ENCODE measurements at regions not wholly inside any gene's neighbourhood (a gene's known extent, or its start where the extent isn't known, plus 50 kb on each side); places are given as distances from the start of the nearest gene placed in this dataset.

- TF ChIP-seq TEAD4 (IDR thresholded peaks at IDR 0.05) (no peak), EGR1 (IDR thresholded peaks at IDR 0.05) (no peak), ZBTB7A (IDR thresholded peaks at IDR 0.05; ENCODE audit: low read depth) (no peak), TCF12 (IDR thresholded peaks at IDR 0.05; ENCODE audit: low read depth) (no peak), EP300 (IDR thresholded peaks at IDR 0.05; ENCODE audit: borderline replicate concordance) (no peak), RAD21 (IDR thresholded peaks at IDR 0.05; ENCODE audit: low read depth) (no peak), CEBPB (IDR thresholded peaks at IDR 0.05) (no peak)
- TF ChIP-seq, protein P1, sequence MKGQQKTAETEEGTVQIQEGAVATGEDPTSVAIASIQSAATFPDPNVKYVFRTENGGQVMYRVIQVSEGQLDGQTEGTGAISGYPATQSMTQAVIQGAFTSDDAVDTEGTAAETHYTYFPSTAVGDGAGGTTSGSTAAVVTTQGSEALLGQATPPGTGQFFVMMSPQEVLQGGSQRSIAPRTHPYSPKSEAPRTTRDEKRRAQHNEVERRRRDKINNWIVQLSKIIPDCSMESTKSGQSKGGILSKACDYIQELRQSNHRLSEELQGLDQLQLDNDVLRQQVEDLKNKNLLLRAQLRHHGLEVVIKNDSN (IDR thresholded peaks at IDR 0.05): no peak
- TF ChIP-seq, protein P2, sequence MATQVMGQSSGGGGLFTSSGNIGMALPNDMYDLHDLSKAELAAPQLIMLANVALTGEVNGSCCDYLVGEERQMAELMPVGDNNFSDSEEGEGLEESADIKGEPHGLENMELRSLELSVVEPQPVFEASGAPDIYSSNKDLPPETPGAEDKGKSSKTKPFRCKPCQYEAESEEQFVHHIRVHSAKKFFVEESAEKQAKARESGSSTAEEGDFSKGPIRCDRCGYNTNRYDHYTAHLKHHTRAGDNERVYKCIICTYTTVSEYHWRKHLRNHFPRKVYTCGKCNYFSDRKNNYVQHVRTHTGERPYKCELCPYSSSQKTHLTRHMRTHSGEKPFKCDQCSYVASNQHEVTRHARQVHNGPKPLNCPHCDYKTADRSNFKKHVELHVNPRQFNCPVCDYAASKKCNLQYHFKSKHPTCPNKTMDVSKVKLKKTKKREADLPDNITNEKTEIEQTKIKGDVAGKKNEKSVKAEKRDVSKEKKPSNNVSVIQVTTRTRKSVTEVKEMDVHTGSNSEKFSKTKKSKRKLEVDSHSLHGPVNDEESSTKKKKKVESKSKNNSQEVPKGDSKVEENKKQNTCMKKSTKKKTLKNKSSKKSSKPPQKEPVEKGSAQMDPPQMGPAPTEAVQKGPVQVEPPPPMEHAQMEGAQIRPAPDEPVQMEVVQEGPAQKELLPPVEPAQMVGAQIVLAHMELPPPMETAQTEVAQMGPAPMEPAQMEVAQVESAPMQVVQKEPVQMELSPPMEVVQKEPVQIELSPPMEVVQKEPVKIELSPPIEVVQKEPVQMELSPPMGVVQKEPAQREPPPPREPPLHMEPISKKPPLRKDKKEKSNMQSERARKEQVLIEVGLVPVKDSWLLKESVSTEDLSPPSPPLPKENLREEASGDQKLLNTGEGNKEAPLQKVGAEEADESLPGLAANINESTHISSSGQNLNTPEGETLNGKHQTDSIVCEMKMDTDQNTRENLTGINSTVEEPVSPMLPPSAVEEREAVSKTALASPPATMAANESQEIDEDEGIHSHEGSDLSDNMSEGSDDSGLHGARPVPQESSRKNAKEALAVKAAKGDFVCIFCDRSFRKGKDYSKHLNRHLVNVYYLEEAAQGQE (IDR thresholded peaks at IDR 0.05; ENCODE audit: low read depth): no peak
- TF ChIP-seq, protein P3, sequence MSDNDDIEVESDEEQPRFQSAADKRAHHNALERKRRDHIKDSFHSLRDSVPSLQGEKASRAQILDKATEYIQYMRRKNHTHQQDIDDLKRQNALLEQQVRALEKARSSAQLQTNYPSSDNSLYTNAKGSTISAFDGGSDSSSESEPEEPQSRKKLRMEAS (IDR thresholded peaks at IDR 0.05): no peak
These were observed 148.3 kb downstream of the ENC1 start for GRCh38 chr5:74492230-74492629.

GRCh38 chr5:74491586-74491985 is 148.9 kb downstream of the ENC1 start:
- TF ChIP-seq, protein P2 (IDR thresholded peaks at IDR 0.05; ENCODE audit: low read depth): no peak
- TF ChIP-seq NFIC (IDR thresholded peaks at IDR 0.05): no peak
- no peak for TF ChIP-seq FOXM1 (IDR thresholded peaks at IDR 0.05; ENCODE audit: borderline replicate concordance, low read depth)

DNA sequence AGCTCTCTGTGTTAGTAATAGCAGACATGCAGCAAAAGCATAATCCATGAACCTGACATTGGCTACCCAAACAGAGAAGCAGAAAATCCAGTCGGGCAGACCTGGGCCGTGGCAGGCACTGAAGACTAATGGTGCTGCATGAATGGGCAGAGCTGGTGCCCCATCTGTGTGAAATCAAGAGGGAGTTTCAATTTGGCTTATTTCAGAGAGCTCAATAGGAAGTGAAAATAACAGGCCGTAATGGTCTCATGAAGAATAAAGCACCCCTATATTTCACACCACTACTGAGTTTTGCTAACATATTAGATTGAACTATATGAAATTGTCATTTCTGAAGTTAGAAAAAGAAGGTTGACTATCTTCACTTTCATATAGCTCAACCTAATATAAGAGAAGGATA is 149.7 kb downstream of the ENC1 start:
- TF ChIP-seq CEBPB (IDR thresholded peaks at IDR 0.05): no peak

- no peak for TF ChIP-seq CREB1 (IDR thresholded peaks at IDR 0.05; ENCODE audit: low read depth)
- TF ChIP-seq, protein P2 (IDR thresholded peaks at IDR 0.05; ENCODE audit: low read depth): no peak
- TF ChIP-seq NFIC (IDR thresholded peaks at IDR 0.05): no peak
- no peak for TF ChIP-seq TAF1 (IDR thresholded peaks at IDR 0.05; ENCODE audit: low read depth)
- TF ChIP-seq RAD21 (IDR thresholded peaks at IDR 0.05; ENCODE audit: low read depth): no peak
- TF ChIP-seq YY1 (IDR thresholded peaks at IDR 0.05; ENCODE audit: low read depth): no peak
- no peak for TF ChIP-seq TEAD4 (IDR thresholded peaks at IDR 0.05)
- no peak for TF ChIP-seq EP300 (IDR thresholded peaks at IDR 0.05; ENCODE audit: borderline replicate concordance)
- no peak for TF ChIP-seq FOXM1 (IDR thresholded peaks at IDR 0.05; ENCODE audit: borderline replicate concordance, low read depth)
- TF ChIP-seq, protein P3 (IDR thresholded peaks at IDR 0.05): no peak
- TF ChIP-seq CEBPB (IDR thresholded peaks at IDR 0.05): no peak
- TF ChIP-seq, protein P1 (IDR thresholded peaks at IDR 0.05): no peak
- no peak for TF ChIP-seq ZBTB7A (IDR thresholded peaks at IDR 0.05; ENCODE audit: low read depth)
- no peak for TF ChIP-seq TCF12 (IDR thresholded peaks at IDR 0.05; ENCODE audit: low read depth)
- no peak for TF ChIP-seq EGR1 (IDR thresholded peaks at IDR 0.05)
These were observed 157.5 kb downstream of the ENC1 start for GRCh38 chr5:74482990-74483389.

DNA sequence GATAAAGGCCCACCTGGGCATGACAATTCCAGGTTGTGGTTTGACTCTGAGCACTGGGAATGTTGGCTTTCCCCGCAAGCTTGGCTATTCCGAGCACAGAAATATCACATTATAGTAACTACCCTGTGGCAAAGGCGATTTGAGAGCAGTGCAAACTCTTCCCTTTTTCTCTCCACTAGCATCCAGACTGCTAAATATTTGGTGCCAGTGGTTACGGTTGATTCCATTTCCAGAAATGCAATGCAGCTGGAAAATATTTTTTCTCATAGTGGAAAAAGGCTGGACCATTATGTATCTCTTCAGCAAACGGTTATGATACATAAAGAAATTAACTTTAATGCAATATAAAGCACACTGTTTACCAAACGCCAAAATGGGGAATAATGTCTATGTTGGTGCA is 158.0 kb downstream of the ENC1 start:
- no peak for TF ChIP-seq NFIC (IDR thresholded peaks at IDR 0.05)
- TF ChIP-seq YY1 (IDR thresholded peaks at IDR 0.05; ENCODE audit: low read depth): no peak
- no peak for TF ChIP-seq FOXM1 (IDR thresholded peaks at IDR 0.05; ENCODE audit: borderline replicate concordance, low read depth)
- TF ChIP-seq ZBTB7A (IDR thresholded peaks at IDR 0.05; ENCODE audit: low read depth): no peak
- TF ChIP-seq TCF12 (IDR thresholded peaks at IDR 0.05; ENCODE audit: low read depth): no peak
- TF ChIP-seq RAD21 (IDR thresholded peaks at IDR 0.05; ENCODE audit: low read depth): no peak
